ENCODE measurements at regions not wholly inside any gene's neighbourhood (a gene's known extent, or its start where the extent isn't known, plus 50 kb on each side); places are given as distances from the start of the nearest gene placed in this dataset.

- TF ChIP-seq CTCF (IDR thresholded peaks at IDR 0.05 in 4 of 5, conservative IDR thresholded peaks at IDR 0.05 in 1 of 5) (no peak), POLR2A (IDR thresholded peaks at IDR 0.05) (no peak)
These were observed 1157.5 kb upstream of the PABPC4L start for GRCh38 chr4:135359128-135359527.

All from gastrocnemius medialis (tissue), 4 donors.